GM12891 (cell line): ENCODE measurements at regions not wholly inside any gene's neighbourhood (a gene's known extent, or its start where the extent isn't known, plus 50 kb on each side); places are given as distances from the start of the nearest gene placed in this dataset.

ENCODE experiments used
- DNase-seq: peaks from one replicate; pipeline ENCODE4 v3.0.0; 2011; ENCODE audit warnings: low spot score; ENCODE audit not compliant: insufficient read length
- FAIRE-seq: peaks from 2 replicates; lab custom pipeline; 2011; peaks lifted over from hg19 to GRCh38; lab: Jason Lieb, UNC
- PAX5 ChIP-seq: IDR thresholded peaks from 2 replicates; pipeline ENCODE4 v1.6.1; 2011; ENCODE audit warnings: low read length, moderate library complexity, mild to moderate bottlenecking; ENCODE audit not compliant: insufficient read depth, severe bottlenecking
- POLR2A ChIP-seq: IDR thresholded peaks from 2 replicates; pipeline ENCODE4 v1.6.1; 2011; ENCODE audit warnings: low read depth, low read length, control low read depth
- POLR2AphosphoS5 ChIP-seq: IDR thresholded peaks from 2 replicates; pipeline ENCODE4 v1.6.1; 2011; ENCODE audit warnings: low read depth, low read length, control low read depth
- POU2F2 ChIP-seq: IDR thresholded peaks from 2 replicates; pipeline ENCODE4 v1.6.1; 2011; ENCODE audit warnings: low read depth, mild to moderate bottlenecking, control low read depth, low read length, moderate library complexity
- SPI1 ChIP-seq: IDR thresholded peaks from 2 replicates; pipeline ENCODE4 v1.6.1; 2011; ENCODE audit warnings: low read depth, low read length, control low read depth
- TAF1 ChIP-seq: IDR thresholded peaks from 2 replicates; pipeline ENCODE4 v1.6.1; 2011; ENCODE audit warnings: low read depth, low read length, control low read depth

DNA sequence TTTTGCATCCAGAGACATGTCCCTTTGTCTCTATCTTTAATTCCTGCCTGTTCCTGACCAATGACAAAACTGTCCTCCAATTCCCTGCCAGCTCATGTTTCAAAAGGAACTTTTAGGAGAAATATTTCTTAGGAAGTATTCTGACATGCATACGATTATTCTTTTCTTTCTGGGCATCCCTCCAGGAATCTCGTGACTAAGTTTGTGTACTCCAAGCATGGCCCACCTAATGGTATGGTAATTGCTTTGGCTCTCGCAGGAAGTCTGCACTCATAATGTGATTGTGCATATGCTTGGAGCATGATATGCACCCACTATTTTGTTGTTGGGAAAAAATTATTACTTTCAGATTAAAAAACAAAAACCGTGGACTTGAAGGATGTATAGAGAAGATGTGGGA, 256.4 kb downstream of the PRDM2 start:
- FAIRE-seq (no peak), DNase-seq (no peak)
- TF ChIP-seq POU2F2: no peak

DNA sequence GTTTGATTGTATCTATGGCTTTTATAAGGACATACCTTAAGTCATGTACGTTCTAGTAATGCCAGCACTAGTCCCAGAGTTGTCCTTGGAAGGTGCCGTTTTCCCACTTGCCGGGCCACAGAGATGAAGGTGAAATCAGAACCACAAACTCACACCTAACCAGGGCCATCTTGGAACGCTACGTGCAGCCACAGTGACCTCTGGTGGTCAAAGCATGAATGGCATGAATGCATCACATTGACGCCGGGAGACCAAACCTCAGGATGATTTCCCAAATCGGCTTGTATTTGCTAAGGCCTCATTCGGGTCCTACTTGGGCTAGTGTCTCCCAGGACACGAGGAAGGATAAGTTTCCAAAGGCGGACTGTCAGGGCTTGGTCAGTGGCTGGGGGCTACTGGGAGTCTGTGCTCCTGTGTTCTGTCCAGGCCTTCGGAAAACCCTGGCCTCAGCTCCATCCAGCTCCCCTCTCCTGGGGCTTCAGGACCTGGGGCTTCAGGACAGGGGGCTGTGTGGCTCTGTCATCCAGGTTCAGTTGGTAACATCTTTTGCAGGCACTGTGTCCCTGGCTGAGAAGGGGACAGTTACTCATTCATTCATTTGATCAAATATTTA, 260.5 kb downstream of the PRDM2 start:
- FAIRE-seq: peak; percentile 96
- TF ChIP-seq PAX5: no peak
- no peak for TF ChIP-seq TAF1
- no peak for TF ChIP-seq POLR2AphosphoS5
- TF ChIP-seq POU2F2: no peak
- TF ChIP-seq SPI1: no peak
- TF ChIP-seq POLR2A: no peak
- peak; percentile 43 for DNase-seq

DNA sequence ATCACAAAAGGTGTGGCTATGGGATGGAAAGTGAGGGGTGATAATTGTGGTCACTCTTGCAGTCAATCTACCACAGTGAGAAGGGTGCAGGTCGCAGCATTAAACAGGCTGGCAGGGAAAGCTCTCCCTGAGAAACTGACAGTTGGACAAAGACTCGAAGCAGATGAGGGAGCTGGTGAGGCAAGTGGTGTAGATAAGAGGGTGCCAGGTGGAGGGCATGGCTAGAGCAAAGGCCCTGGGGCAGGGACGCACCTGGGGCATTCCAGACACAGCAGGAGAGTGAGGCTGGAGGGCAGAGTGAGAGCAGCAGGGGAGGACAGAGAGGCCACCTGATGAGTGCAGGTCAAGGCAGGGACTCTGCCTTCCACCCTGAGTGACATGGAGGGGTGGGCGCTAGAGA, 264.8 kb downstream of the PRDM2 start:
- no peak for FAIRE-seq
- TF ChIP-seq POLR2A (no peak), SPI1 (no peak), POLR2AphosphoS5 (no peak), TAF1 (no peak), PAX5 (no peak), POU2F2 (no peak)
- no peak for DNase-seq

DNA sequence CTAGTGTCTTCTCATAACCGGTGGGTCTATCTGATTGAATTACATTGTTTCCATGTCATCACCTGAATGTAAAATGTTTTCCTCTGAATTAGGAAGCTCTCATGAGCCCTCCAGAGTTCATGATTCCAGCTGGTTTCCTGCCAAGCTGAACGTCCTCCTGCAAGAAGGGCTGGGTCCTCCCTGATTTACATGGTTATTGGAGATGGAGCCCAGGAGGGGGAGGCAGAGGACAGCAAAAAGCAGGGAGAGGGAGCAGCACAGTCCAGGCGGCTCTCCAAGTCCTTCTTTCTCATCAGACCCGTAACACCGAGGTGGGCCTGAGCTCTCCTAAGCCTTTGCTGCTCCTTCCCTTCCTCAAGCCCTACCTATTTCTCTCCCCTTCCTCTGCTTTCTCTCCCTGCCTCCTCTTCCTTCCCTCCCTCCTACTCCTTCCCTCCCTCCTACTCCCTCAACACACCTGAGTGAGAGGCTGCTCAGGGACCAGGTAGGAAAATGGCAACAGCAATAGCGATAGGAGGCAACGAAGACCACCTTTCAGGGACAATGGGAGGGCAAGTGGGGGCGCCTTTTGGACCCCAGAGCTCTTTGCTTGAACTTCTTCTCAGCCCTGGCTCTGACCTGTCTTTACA, 265.9 kb downstream of the PRDM2 start:
- DNase-seq (no peak), FAIRE-seq (no peak)
- no peak for TF ChIP-seq POLR2AphosphoS5
- TF ChIP-seq TAF1: no peak
- no peak for TF ChIP-seq POU2F2
- TF ChIP-seq POLR2A: no peak
- TF ChIP-seq PAX5: no peak
- no peak for TF ChIP-seq SPI1

DNA sequence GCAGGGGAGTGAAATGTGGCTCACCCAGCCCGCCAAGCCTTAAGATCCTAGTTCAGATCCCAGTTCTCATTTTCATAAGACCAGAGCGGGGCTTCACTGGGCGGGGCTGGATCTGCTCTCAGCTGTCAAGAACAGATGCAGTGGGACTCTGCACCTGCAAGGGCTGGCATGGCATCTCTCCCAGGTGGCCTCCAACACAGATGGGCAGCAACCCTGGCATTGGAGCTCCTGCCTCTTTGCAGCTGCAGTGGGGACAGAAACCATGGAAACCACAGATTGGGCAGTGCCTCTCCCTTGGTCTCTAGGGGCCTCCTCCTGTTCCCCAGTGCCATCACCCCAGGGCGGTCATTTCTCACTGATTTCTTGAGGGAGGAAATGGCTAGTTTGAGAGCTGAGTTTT, 267.7 kb downstream of the PRDM2 start:
- no peak for TF ChIP-seq POLR2AphosphoS5
- no peak for TF ChIP-seq PAX5
- no peak for TF ChIP-seq POU2F2
- TF ChIP-seq SPI1: no peak
- no peak for TF ChIP-seq POLR2A
- no peak for TF ChIP-seq TAF1
- FAIRE-seq (no peak), DNase-seq (no peak)

DNA sequence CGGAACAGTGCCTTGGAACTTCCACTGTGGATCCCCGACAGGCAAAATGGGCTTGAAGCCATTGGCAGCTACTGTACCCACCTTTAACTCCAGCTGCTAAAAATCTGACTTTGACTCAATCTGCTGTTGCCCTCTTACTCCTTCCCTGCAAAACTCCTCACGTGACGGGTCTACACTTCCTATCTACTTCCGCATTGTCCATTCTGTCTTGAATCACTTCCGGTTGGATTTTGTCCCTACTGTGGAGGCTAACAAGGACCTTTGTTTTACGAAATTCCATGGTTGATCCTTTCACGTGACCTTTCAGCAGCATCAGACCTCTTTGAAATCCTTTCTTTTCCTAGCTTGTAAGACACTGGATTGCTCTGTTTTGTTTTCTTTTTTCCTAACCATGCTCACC, 268.4 kb downstream of the PRDM2 start:
- DNase-seq: no peak
- FAIRE-seq: no peak
- TF ChIP-seq POLR2AphosphoS5: no peak
- no peak for TF ChIP-seq PAX5
- TF ChIP-seq SPI1: no peak
- no peak for TF ChIP-seq TAF1
- no peak for TF ChIP-seq POLR2A
- TF ChIP-seq POU2F2: no peak

DNA sequence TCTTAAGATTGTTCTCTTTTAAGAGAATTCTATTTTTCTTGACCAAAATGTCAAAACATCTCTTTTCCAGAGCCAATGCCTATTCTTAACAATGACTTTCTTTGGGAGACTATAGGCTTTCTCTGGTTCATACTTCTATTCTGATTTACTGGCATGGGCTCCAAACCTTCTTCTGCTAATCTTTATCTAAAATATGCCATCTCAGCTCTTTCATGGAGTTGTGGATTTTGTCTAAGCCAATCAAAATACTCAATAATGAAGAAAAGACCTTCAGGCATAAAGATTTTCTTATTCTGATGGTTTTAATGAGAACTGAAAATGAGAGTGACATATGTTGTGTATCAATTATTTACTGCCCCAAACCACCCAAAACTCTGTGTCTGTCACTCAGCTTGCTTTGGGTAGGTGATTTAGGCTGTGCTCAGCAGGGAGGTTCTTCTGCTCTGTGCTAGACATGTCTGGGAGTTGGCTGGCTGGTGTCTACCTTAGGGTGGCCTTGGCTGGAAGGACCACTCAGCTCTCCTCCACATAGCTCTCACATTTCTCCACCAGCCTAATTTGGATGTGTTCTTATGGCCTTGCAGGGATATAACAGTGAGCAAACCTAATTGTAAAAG, 270.8 kb downstream of the PRDM2 start:
- DNase-seq: no peak
- FAIRE-seq: no peak
- TF ChIP-seq POU2F2: no peak
- no peak for TF ChIP-seq POLR2A
- TF ChIP-seq SPI1: no peak

DNA sequence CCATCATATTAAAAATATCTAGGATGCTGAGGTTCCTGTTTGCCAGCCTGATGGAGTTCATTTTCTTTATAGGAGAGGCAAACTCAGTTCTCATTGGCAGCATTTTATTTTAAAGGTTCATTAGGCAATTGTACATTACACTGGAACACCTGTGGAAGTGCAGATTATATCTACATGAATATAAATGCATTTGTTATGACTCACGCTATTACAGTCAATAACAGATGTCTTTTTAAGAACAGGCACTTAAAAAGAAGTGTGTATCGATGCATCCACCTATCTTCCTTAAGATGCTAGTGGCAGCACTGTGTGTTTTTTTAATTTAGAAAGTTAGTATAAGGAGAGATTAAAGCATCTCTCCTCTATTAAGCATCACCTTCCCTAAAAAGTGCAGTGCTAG, 276.5 kb downstream of the PRDM2 start:
- DNase-seq: no peak
- TF ChIP-seq POLR2A (no peak), PAX5 (no peak), TAF1 (no peak), SPI1 (no peak)
- no peak for FAIRE-seq

DNA sequence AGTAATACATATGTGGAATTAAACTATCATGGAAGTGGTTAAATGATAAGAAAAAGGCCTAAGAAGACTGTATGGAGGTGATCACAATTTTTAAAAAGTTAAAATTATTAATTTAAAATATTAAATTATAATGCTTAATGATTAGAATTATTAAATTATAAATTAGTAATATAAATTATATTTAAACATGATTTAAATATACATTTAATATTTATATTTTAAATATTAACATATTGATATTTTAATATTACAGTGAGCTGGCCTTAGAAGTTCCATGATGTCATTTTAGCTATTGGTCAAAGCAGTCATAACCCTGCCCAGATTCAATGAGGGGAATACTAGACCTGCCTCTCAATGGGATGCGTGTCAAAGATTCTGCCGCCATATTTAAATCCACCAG, 281.2 kb downstream of the PRDM2 start:
- FAIRE-seq (no peak), DNase-seq (no peak)
- TF ChIP-seq SPI1 (no peak), TAF1 (no peak), PAX5 (no peak), POU2F2 (no peak), POLR2AphosphoS5 (no peak), POLR2A (no peak)

DNA sequence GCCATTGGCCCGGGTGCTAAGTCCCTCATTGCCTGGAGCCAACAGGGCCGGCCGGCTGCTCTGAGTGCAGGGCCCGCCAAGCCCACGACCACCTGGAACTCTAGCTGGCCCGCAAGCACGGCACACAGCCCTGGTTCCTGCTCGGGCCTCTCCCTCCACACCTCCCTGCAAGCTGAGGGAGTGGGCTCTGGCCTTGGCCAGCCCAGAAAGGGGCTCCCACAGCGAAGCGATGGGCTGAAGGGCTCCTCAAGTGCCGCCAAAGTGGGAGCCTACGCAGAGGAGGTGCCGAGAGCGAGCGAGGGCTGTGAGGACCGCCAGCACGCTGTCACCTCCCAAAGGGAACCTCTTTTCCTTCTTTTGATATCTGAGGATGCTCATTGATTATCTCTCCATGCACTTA, 283.4 kb downstream of the PRDM2 start:
- no peak for FAIRE-seq
- TF ChIP-seq PAX5 (no peak), POLR2AphosphoS5 (no peak), POLR2A (no peak), SPI1 (no peak), TAF1 (no peak), POU2F2 (no peak)
- no peak for DNase-seq

DNA sequence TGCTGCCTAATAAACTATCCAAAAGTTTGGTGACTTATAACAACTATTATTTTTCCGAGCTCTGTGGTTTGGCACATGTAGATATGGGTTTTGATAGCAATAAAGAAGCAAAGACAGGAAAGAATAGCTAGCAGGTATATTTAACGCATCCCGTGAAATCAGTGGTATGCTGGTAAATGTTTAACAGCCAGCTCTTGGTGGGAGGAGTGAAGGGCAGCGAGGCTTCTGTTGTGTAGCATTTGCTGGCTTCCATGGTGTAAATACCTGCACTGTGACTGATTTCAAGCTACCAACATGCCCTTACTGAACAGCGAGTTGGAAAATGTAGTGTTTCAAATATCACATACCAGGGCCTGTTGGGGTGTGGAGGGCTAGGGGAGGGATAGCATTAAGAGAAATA, 291.0 kb downstream of the PRDM2 start:
- TF ChIP-seq TAF1: no peak
- TF ChIP-seq SPI1: no peak
- TF ChIP-seq POU2F2: no peak
- no peak for TF ChIP-seq PAX5
- TF ChIP-seq POLR2AphosphoS5: no peak
- no peak for TF ChIP-seq POLR2A
- DNase-seq (no peak), FAIRE-seq (no peak)
